HepG2 (cell line): ENCODE measurements at regions not wholly inside any gene's neighbourhood (a gene's known extent, or its start where the extent isn't known, plus 50 kb on each side); places are given as distances from the start of the nearest gene placed in this dataset.

Experiments
- ATAC-seq: fragments of 200-7000 bp; cut with Tn5 transposase; 3 replicates; pipeline ENCODE4 v1.9.1; 2020; ENCODE audit warnings: mild to moderate bottlenecking, moderate library complexity
- BruUV-seq: library from RNA; stranded (reverse); fragments of 400-500 nt; replicated peaks from 2 replicates; lab custom pipeline; 2021; lab: Mats Ljungman, UMichigan
- CTCF ChIA-PET: fragments of 300-600 bp; formaldehyde crosslinking; extraction: SDS; loops from one replicate; lab custom pipeline; 2021; ENCODE audit warnings: low total read pairs, inconsistent platforms, low intra/inter-chr PET ratio; lab: Yijun Ruan, JAX
- POLR2A ChIA-PET: fragments of 350-600 bp; sonication (Branson Sonifier 250); formaldehyde crosslinking; loops from one replicate; lab custom pipeline; 2020; ENCODE audit warnings: antibody characterized with exemption, inconsistent platforms; lab: Yijun Ruan, JAX
- DNase-seq: peaks from one replicate; pipeline ENCODE4 v3.0.0-alpha.2; 2015; ENCODE audit warnings: low spot score
- FAIRE-seq: peaks from 3 replicates; lab custom pipeline; 2011; peaks lifted over from hg19 to GRCh38; lab: Jason Lieb, UNC
- H2AFZ ChIP-seq: one replicate; pipeline ENCODE4 v1.6.1; 2011; ENCODE audit warnings: low read length, inconsistent platforms
- H3K27ac ChIP-seq: fragments of 300-600 bp; 3 replicates; pipeline ENCODE4 v1.8.0; 2011; ENCODE audit warnings: mixed run types, mild to moderate bottlenecking, mixed read lengths, low read length, inconsistent platforms; ENCODE audit not compliant: insufficient read depth; ENCODE audit errors: extremely low read length
- H3K27me3 ChIP-seq, 2 experiments: fragments of 200-600 bp in 1 of 2; 2 replicates in 1 of 2; 3 replicates in 1 of 2; pipeline versions ENCODE4 v1.6.0 to v1.8.0; 2011; ENCODE audit warnings: low read length in 2 of 2, mild to moderate bottlenecking in 2 of 2, moderate library complexity in 2 of 2, inconsistent platforms in 1 of 2; ENCODE audit not compliant: insufficient read depth in 2 of 2, control insufficient read depth in 1 of 2
- H3K36me3 ChIP-seq, 2 experiments: fragments of 200-600 bp in 1 of 2; replicated peaks in 1 of 2; 2 replicates in 1 of 2; 3 replicates in 1 of 2; pipeline versions ENCODE4 v1.5.1 to v1.8.0; 2011; ENCODE audit warnings: low read length in 2 of 2, inconsistent platforms in 1 of 2; ENCODE audit not compliant: insufficient read depth in 2 of 2, control insufficient read depth in 1 of 2
- H3K4me1 ChIP-seq: 2 replicates; pipeline ENCODE4 v1.5.1; 2012; ENCODE audit warnings: low read length, inconsistent platforms; ENCODE audit not compliant: insufficient read depth
- H3K4me2 ChIP-seq: 2 replicates; pipeline ENCODE4 v1.6.0; 2011; ENCODE audit warnings: low read depth, low read length, inconsistent platforms
- H3K4me3 ChIP-seq, 3 experiments: fragments of 200-600 bp in 1 of 3; sonication (generic), shearing (Covaris generic) in 1 of 3; replicated peaks in 1 of 3; 2 replicates each; pipeline ENCODE4 v1.5.1; 2011 to 2016; ENCODE audit warnings: low read length in 3 of 3, inconsistent platforms in 2 of 3, low read depth in 2 of 3, mild to moderate bottlenecking in 2 of 3, control low read depth in 1 of 3, mixed read lengths in 1 of 3; ENCODE audit not compliant: insufficient read depth in 1 of 3
- H3K79me2 ChIP-seq: one replicate; pipeline ENCODE4 v1.6.1; 2011; ENCODE audit warnings: low read length, inconsistent platforms; ENCODE audit not compliant: insufficient read depth
- H3K9ac ChIP-seq: 2 replicates; pipeline ENCODE4 v1.6.0; 2011; ENCODE audit warnings: mild to moderate bottlenecking, low read depth, low read length, inconsistent platforms; ENCODE audit not compliant: insufficient read depth
- H3K9me3 ChIP-seq: 2 replicates; pipeline ENCODE4 v1.5.1; 2012; ENCODE audit warnings: mild to moderate bottlenecking, low read length
- H4K20me1 ChIP-seq: 2 replicates; pipeline ENCODE4 v1.6.0; 2011; ENCODE audit warnings: inconsistent platforms, mild to moderate bottlenecking, low read length, moderate library complexity; ENCODE audit not compliant: insufficient read depth
- CCDC6 ChIP-seq: sonication (generic); formaldehyde crosslinking; IDR thresholded peaks from 2 replicates; pipeline ENCODE4 v1.8.1; 2022; ENCODE audit warnings: mild to moderate bottlenecking, missing genetic modification reagents, moderate library complexity
- FIP1L1 ChIP-seq: fragments of 200-400 bp; formaldehyde crosslinking; IDR thresholded peaks from 2 replicates; pipeline ENCODE4 v1.6.1; 2018; ENCODE audit warnings: low read depth, mild to moderate bottlenecking, low read length, moderate library complexity, borderline replicate concordance; ENCODE audit not compliant: insufficient read depth
- FOXO4 ChIP-seq: sonication (generic); formaldehyde crosslinking; conservative IDR thresholded peaks from 2 replicates; pipeline ENCODE4 v1.8.1; 2023; ENCODE audit warnings: missing genetic modification reagents
- KDM6A ChIP-seq: IDR thresholded peaks from 2 replicates; pipeline ENCODE4 v1.6.1; 2016; ENCODE audit warnings: low read depth
- PHF5A ChIP-seq: IDR thresholded peaks from one replicate; pipeline ENCODE4 v1.6.1; 2018; ENCODE audit warnings: low read depth, missing genetic modification reagents; ENCODE audit not compliant: unreplicated experiment
- SETDB1 ChIP-seq: sonication (generic); formaldehyde crosslinking; IDR thresholded peaks from 2 replicates; pipeline ENCODE4 v1.5.1; 2020; ENCODE audit warnings: missing genetic modification reagents, mild to moderate bottlenecking, borderline replicate concordance
- STAT5B ChIP-seq: sonication (generic); formaldehyde crosslinking; IDR thresholded peaks from 2 replicates; pipeline ENCODE4 v1.4.0; 2020; ENCODE audit warnings: missing genetic modification reagents
- ZNF558 ChIP-seq: sonication (generic); formaldehyde crosslinking; IDR thresholded peaks from 2 replicates; pipeline ENCODE4 v1.9.0; 2022; ENCODE audit warnings: mild to moderate bottlenecking, missing genetic modification reagents, borderline replicate concordance
- ZNF841 ChIP-seq: sonication (generic); formaldehyde crosslinking; IDR thresholded peaks from 2 replicates; pipeline ENCODE4 v1.8.1; 2023; ENCODE audit warnings: missing genetic modification reagents, borderline replicate concordance
- WGBS: methylation state at CpG from one replicate; pipeline ENCODE4 v1.1.6; 2017; ENCODE audit warnings: low lambda C conversion rate; 5-methylcytosine and 5-hydroxymethylcytosine counted together
- in situ Hi-C: cut with HindIII; loops from 2 replicates; pipeline ENCODE4 v1.10.0; 2017; ENCODE audit warnings: low pct_unique_long_range_greater_than_20kb; ENCODE audit not compliant: extremely low pct_ligation_motif_present
- intact Hi-C: fragments of 100-400 bp; cut with micrococcal nuclease; formaldehyde crosslinking; loops from one replicate; pipeline ENCODE4 v1.10.0; 2022; ENCODE audit not compliant: unreplicated experiment
- TF ChIP-seq, protein P1 (sequence below): sonication (generic); formaldehyde crosslinking; IDR thresholded peaks from 2 replicates; pipeline ENCODE4 v1.4.0; 2020; ENCODE audit warnings: missing genetic modification reagents, low read depth, mild to moderate bottlenecking, borderline replicate concordance
- TF ChIP-seq, protein P2 (sequence below): IDR thresholded peaks from 2 replicates; pipeline ENCODE4 v1.6.1; 2016; ENCODE audit warnings: low read depth

DNA sequence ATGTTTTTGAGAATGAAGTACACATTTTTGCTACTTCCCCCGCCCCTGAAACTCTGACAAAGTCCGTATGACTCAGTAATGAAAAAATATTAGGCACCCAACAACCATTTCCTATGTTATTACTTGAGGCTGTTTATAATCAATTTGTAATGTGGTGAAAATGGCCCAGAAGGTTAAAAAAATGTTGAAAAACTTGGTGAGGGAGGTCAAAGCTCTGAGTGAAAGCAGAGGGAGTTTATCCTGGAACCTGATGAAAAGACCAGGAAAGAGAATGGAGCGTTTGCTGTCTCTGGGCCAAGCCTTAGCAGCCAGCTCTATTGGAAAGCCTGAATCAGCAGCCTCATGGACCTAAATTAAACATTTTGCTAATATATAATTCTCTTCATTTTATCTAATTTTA, 367.7 kb upstream of the NEGR1 start:
- Histone ChIP-seq H2AFZ (no peak overlapping the region), H3K27me3 (no peaks in the 10 kb centered on the region), H3K4me1 (no peaks in the 10 kb centered on the region), H3K36me3 (no peaks in the 10 kb centered on the region), H3K79me2 (no peaks in the 10 kb centered on the region), H3K4me3 (no peak overlapping the region), H3K9ac (no peak overlapping the region), H3K9me3 (peaks cover 10% of the 10 kb centered on the region; the same call in 1 of the 2 replicates), H3K4me2 (no peak overlapping the region), H4K20me1 (no peaks in the 10 kb centered on the region), H3K27ac (no peak overlapping the region)
- POLR2A ChIA-PET: no interaction called here
- TF ChIP-seq FIP1L1: no peak
- TF ChIP-seq KDM6A (CRISPR knock-in tag): no peak
- TF ChIP-seq ZNF558 (CRISPR knock-in tag): no peak
- TF ChIP-seq ZNF841 (CRISPR knock-in tag): no peak
- TF ChIP-seq PHF5A (CRISPR knock-in tag): no peak
- no peak for TF ChIP-seq STAT5B (CRISPR knock-in tag)
- TF ChIP-seq SETDB1 (CRISPR knock-in tag): no peak
- TF ChIP-seq FOXO4: no peak
- no peak for TF ChIP-seq CCDC6 (CRISPR knock-in tag)
- TF ChIP-seq, protein P1, sequence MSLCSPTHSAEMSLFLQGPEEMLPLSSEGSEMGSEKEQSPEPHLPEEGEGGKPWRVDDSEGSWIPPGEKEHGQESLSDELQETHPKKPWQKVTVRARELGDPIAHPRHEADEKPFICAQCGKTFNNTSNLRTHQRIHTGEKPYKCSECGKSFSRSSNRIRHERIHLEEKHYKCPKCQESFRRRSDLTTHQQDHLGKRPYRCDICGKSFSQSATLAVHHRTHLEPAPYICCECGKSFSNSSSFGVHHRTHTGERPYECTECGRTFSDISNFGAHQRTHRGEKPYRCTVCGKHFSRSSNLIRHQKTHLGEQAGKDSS (CRISPR knock-in tag): no peak
- TF ChIP-seq, protein P2, sequence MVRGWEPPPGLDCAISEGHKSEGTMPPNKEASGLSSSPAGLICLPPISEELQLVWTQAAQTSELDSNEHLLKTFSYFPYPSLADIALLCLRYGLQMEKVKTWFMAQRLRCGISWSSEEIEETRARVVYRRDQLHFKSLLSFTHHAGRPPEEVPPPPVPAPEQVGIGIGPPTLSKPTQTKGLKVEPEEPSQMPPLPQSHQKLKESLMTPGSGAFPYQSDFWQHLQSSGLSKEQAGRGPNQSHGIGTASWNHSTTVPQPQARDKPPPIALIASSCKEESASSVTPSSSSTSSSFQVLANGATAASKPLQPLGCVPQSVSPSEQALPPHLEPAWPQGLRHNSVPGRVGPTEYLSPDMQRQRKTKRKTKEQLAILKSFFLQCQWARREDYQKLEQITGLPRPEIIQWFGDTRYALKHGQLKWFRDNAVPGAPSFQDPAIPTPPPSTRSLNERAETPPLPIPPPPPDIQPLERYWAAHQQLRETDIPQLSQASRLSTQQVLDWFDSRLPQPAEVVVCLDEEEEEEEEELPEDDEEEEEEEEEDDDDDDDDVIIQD (CRISPR knock-in tag): no peak
- CTCF ChIA-PET: no interaction called here
- in situ Hi-C loops: no loop called here
- no peak for DNase-seq
- 3% methylated on average over 3 of the region's 3 CpGs for WGBS
- intact Hi-C loops: no loop called here
- no peak for FAIRE-seq
- no peak for ATAC-seq
- no TSS peak for BruUV-seq
